Subcutaneous abdominal adipose tissue (tissue), 5 donors: ENCODE measurements at regions not wholly inside any gene's neighbourhood (a gene's known extent, or its start where the extent isn't known, plus 50 kb on each side); places are given as distances from the start of the nearest gene placed in this dataset.

Experiments used
- H3K27ac ChIP-seq: one replicate; pipeline ENCODE4 v1.7.0; 2013; ENCODE audit warnings: low read depth, mild to moderate bottlenecking, inconsistent platforms, low read length, moderate library complexity
- H3K27me3 ChIP-seq, 5 donors: one replicate each; pipeline ENCODE4 v1.7.0; 2013; ENCODE audit warnings: low read length in 5 of 5, inconsistent platforms in 1 of 5; ENCODE audit not compliant: control insufficient read depth in 5 of 5, insufficient read depth in 4 of 5
- H3K36me3 ChIP-seq, 5 donors: one replicate each; pipeline ENCODE4 v1.7.0; 2013; ENCODE audit warnings: low read length in 5 of 5; ENCODE audit not compliant: control insufficient read depth in 5 of 5, insufficient read depth in 5 of 5
- H3K4me1 ChIP-seq, 5 donors: one replicate each; pipeline ENCODE4 v1.7.0; 2013; ENCODE audit warnings: low read length in 5 of 5, mild to moderate bottlenecking in 3 of 5, moderate library complexity in 1 of 5; ENCODE audit not compliant: control insufficient read depth in 5 of 5, insufficient read depth in 5 of 5
- H3K4me3 ChIP-seq, 5 donors: one replicate each; pipeline ENCODE4 v1.7.0; 2013; ENCODE audit warnings: low read length in 5 of 5, low read depth in 1 of 5
- H3K9ac ChIP-seq, 5 donors: one replicate each; pipeline ENCODE4 v1.7.0; 2013; ENCODE audit warnings: low read length in 5 of 5, mild to moderate bottlenecking in 4 of 5, moderate library complexity in 3 of 5
- H3K9me3 ChIP-seq, 5 donors: one replicate each; pipeline ENCODE4 v1.7.0; 2013; ENCODE audit warnings: low read length in 5 of 5; ENCODE audit not compliant: control insufficient read depth in 5 of 5
- donor health status: healthy.
- donor health status: healthy.
- donor health status: healthy.
- donor health status: healthy.
- donor health status: healthy.

- Histone ChIP-seq H3K9me3 (no peaks in the 10 kb centered on the region), H3K4me1 (peaks cover 1 to 15% (median 9%) of the 10 kb centered on the region in 5 donors), H3K36me3 (no peaks in the 10 kb centered on the region), H3K4me3 (no peak overlapping the region), H3K27ac (no peak overlapping the region), H3K9ac (peak overlapping the region in 1 of 5 donors; percentile 6), H3K27me3 (peaks cover 0 to 6% (median 0%) of the 10 kb centered on the region in 5 donors)
These were observed 164.6 kb downstream of the MN1 start for GRCh38 chr22:27636716-27637508.

GRCh38 chr22:27637604-27638003 lies 164.0 kb downstream of the MN1 start:
- Histone ChIP-seq H3K4me3 (no peak overlapping the region), H3K9ac (peak overlapping the region in 1 of 5 donors; percentile 6), H3K9me3 (no peaks in the 10 kb centered on the region), H3K27ac (no peak overlapping the region), H3K36me3 (no peaks in the 10 kb centered on the region), H3K4me1 (peaks cover 1 to 15% (median 9%) of the 10 kb centered on the region in 5 donors), H3K27me3 (peaks cover 0 to 6% (median 0%) of the 10 kb centered on the region in 5 donors)

GRCh38 chr22:27638329-27639233 lies 163.0 kb downstream of the MN1 start:
- Histone ChIP-seq H3K27ac (no peak overlapping the region), H3K9ac (no peak overlapping the region), H3K4me1 (peaks cover 1 to 15% (median 9%) of the 10 kb centered on the region in 5 donors), H3K4me3 (no peak overlapping the region), H3K9me3 (no peaks in the 10 kb centered on the region), H3K27me3 (peaks cover 0 to 6% (median 0%) of the 10 kb centered on the region in 5 donors), H3K36me3 (no peaks in the 10 kb centered on the region)

GRCh38 chr22:27639248-27640086 lies 162.1 kb downstream of the MN1 start:
- Histone ChIP-seq H3K4me3 (no peak overlapping the region), H3K9ac (no peak overlapping the region), H3K36me3 (no peaks in the 10 kb centered on the region), H3K9me3 (no peaks in the 10 kb centered on the region), H3K4me1 (peaks cover 1 to 15% (median 9%) of the 10 kb centered on the region in 5 donors), H3K27me3 (no peaks in the 10 kb centered on the region), H3K27ac (no peak overlapping the region)

GRCh38 chr22:27641049-27641795 lies 160.3 kb downstream of the MN1 start:
- Histone ChIP-seq H3K27me3 (no peaks in the 10 kb centered on the region), H3K9me3 (no peaks in the 10 kb centered on the region), H3K36me3 (no peaks in the 10 kb centered on the region), H3K4me1 (peaks cover 1 to 15% (median 9%) of the 10 kb centered on the region in 5 donors), H3K27ac (no peak overlapping the region), H3K4me3 (no peak overlapping the region), H3K9ac (peak overlapping the region in 1 of 5 donors; percentile 7)

- no peak overlapping the region for H3K9ac ChIP-seq
- H3K27ac ChIP-seq: no peak overlapping the region
These were observed 159.3 kb downstream of the MN1 start for GRCh38 chr22:27642104-27642800.

GRCh38 chr22:27643907-27644306 lies 157.6 kb downstream of the MN1 start:
- Histone ChIP-seq H3K9me3 (no peaks in the 10 kb centered on the region), H3K36me3 (no peaks in the 10 kb centered on the region), H3K9ac (no peak overlapping the region), H3K27me3 (peaks cover 0 to 2% (median 0%) of the 10 kb centered on the region in 5 donors), H3K4me1 (peaks cover 1 to 9% (median 7%) of the 10 kb centered on the region in 5 donors), H3K4me3 (no peak overlapping the region), H3K27ac (no peak overlapping the region)

More at GRCh38 chr22:27642104-27642800, 159.3 kb downstream of the MN1 start:
- Histone ChIP-seq H3K4me1 (peaks cover 1 to 9% (median 7%) of the 10 kb centered on the region in 5 donors), H3K36me3 (no peaks in the 10 kb centered on the region), H3K9me3 (no peaks in the 10 kb centered on the region), H3K4me3 (no peak overlapping the region), H3K27me3 (no peaks in the 10 kb centered on the region)

- Histone ChIP-seq H3K36me3 (no peaks in the 10 kb centered on the region), H3K9me3 (no peaks in the 10 kb centered on the region), H3K27me3 (peaks cover 0 to 2% (median 0%) of the 10 kb centered on the region in 5 donors), H3K4me1 (peaks cover 0 to 9% (median 7%) of the 10 kb centered on the region in 5 donors), H3K9ac (no peak overlapping the region), H3K4me3 (no peak overlapping the region), H3K27ac (no peak overlapping the region)
These were observed 157.0 kb downstream of the MN1 start for GRCh38 chr22:27644566-27644965.
